K562 (cell line): ENCODE measurements at regions not wholly inside any gene's neighbourhood (a gene's known extent, or its start where the extent isn't known, plus 50 kb on each side); places are given as distances from the start of the nearest gene placed in this dataset.

Source experiments
- ETV5 ChIP-seq: sonication (generic); formaldehyde crosslinking; IDR thresholded peaks from 2 replicates; pipeline ENCODE4 v1.4.0; 2020; ENCODE audit warnings: low read depth, mild to moderate bottlenecking, missing genetic modification reagents
- FOXJ2 ChIP-seq: fragments of 200-800 bp; sonication (Bioruptor generic); IDR thresholded peaks from 2 replicates; pipeline ENCODE4 v1.6.1; 2016; ENCODE audit warnings: missing genetic modification characterization, missing compliant biosample characterization
- GABPB1 ChIP-seq: sonication (generic); formaldehyde crosslinking; IDR thresholded peaks from 2 replicates; pipeline ENCODE4 v1.8.0; 2022; ENCODE audit warnings: mild to moderate bottlenecking, missing genetic modification reagents
- HIVEP1 ChIP-seq: fragments of 250-450 bp; sonication (Bioruptor Pico); IDR thresholded peaks from 2 replicates; pipeline ENCODE4 v1.4.0; 2020; ENCODE audit warnings: mild to moderate bottlenecking
- NCOA1 ChIP-seq: fragments of 450-650 bp; IDR thresholded peaks from 2 replicates; pipeline ENCODE4 v1.6.1; 2016; ENCODE audit warnings: low read depth
- NONO ChIP-seq, 2 experiments: fragments of 200-400 bp in 1 of 2; fragments of 450-650 bp in 1 of 2; formaldehyde crosslinking in 1 of 2; IDR thresholded peaks; 2 replicates each; pipeline ENCODE4 v1.6.1; 2017; ENCODE audit warnings: low read depth in 2 of 2, mild to moderate bottlenecking in 2 of 2, moderate library complexity in 2 of 2, low read length in 1 of 2
- NR2F6 ChIP-seq: fragments of 450-650 bp; formaldehyde crosslinking; IDR thresholded peaks from 2 replicates; pipeline ENCODE4 v1.4.0; 2020; ENCODE audit warnings: mild to moderate bottlenecking
- PHF8 ChIP-seq: fragments of 200-600 bp; sonication (generic); IDR thresholded peaks from 2 replicates; pipeline ENCODE4 v1.6.1; 2012; ENCODE audit warnings: mixed run types, mild to moderate bottlenecking, inconsistent platforms, low read length, moderate library complexity, borderline replicate concordance
- POLR2A ChIP-seq: fragments of 450-650 bp; conservative IDR thresholded peaks from 2 replicates; pipeline ENCODE4 v1.6.1; 2016
- RFX1 ChIP-seq: fragments of 450-650 bp; IDR thresholded peaks from 2 replicates; pipeline ENCODE4 v1.6.1; 2016; ENCODE audit warnings: mild to moderate bottlenecking, moderate library complexity
- SREBF2 ChIP-seq: sonication (generic); formaldehyde crosslinking; IDR thresholded peaks from 2 replicates; pipeline ENCODE4 v1.4.0; 2020; ENCODE audit warnings: mild to moderate bottlenecking, missing genetic modification reagents
- ZNF184 ChIP-seq: sonication (generic); formaldehyde crosslinking; IDR thresholded peaks from 2 replicates; pipeline ENCODE4 v1.5.0; 2020; ENCODE audit warnings: missing genetic modification reagents
- TF ChIP-seq, protein P1 (sequence below), 3 experiments: IDR thresholded peaks in 2 of 3; conservative IDR thresholded peaks in 1 of 3; 2 replicates each; pipeline ENCODE4 v1.5.1; 2011 to 2012; ENCODE audit warnings: low read length in 3 of 3, mild to moderate bottlenecking in 3 of 3, control low read depth in 2 of 3, improper control_type of control experiment in 1 of 3, inconsistent platforms in 1 of 3, low read depth in 1 of 3, mixed read lengths in 1 of 3, moderate library complexity in 1 of 3; ENCODE audit not compliant: insufficient read depth in 2 of 3
- TF ChIP-seq, protein P2 (sequence below): sonication (generic); formaldehyde crosslinking; IDR thresholded peaks from 2 replicates; pipeline ENCODE4 v1.8.0; 2022; ENCODE audit warnings: missing genetic modification reagents, mild to moderate bottlenecking, borderline replicate concordance

GRCh38 chr16:48914070-48914469 is 304.1 kb upstream of the N4BP1 start:
- TF ChIP-seq NCOA1 (no peak), SREBF2 (CRISPR knock-in tag) (no peak), ETV5 (CRISPR knock-in tag) (no peak), NR2F6 (CRISPR knock-in tag) (no peak), PHF8 (no peak), RFX1 (peak; percentile 65), ZNF184 (CRISPR knock-in tag) (no peak), HIVEP1 (CRISPR knock-in tag) (no peak), GABPB1 (CRISPR knock-in tag) (no peak), NONO (IDR thresholded peaks at IDR 0.05; ENCODE audit: low read depth in 2 of 2, low read length in 1 of 2) (no peak), POLR2A (no peak), FOXJ2 (tag) (no peak)
- TF ChIP-seq, protein P1, sequence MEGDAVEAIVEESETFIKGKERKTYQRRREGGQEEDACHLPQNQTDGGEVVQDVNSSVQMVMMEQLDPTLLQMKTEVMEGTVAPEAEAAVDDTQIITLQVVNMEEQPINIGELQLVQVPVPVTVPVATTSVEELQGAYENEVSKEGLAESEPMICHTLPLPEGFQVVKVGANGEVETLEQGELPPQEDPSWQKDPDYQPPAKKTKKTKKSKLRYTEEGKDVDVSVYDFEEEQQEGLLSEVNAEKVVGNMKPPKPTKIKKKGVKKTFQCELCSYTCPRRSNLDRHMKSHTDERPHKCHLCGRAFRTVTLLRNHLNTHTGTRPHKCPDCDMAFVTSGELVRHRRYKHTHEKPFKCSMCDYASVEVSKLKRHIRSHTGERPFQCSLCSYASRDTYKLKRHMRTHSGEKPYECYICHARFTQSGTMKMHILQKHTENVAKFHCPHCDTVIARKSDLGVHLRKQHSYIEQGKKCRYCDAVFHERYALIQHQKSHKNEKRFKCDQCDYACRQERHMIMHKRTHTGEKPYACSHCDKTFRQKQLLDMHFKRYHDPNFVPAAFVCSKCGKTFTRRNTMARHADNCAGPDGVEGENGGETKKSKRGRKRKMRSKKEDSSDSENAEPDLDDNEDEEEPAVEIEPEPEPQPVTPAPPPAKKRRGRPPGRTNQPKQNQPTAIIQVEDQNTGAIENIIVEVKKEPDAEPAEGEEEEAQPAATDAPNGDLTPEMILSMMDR (IDR thresholded peaks at IDR 0.05 in 2 of 3, conservative IDR thresholded peaks at IDR 0.05 in 1 of 3; ENCODE audit: insufficient read depth in 2 of 3, low read depth in 1 of 3, low read length in 3 of 3), result no peak
- TF ChIP-seq, protein P2, sequence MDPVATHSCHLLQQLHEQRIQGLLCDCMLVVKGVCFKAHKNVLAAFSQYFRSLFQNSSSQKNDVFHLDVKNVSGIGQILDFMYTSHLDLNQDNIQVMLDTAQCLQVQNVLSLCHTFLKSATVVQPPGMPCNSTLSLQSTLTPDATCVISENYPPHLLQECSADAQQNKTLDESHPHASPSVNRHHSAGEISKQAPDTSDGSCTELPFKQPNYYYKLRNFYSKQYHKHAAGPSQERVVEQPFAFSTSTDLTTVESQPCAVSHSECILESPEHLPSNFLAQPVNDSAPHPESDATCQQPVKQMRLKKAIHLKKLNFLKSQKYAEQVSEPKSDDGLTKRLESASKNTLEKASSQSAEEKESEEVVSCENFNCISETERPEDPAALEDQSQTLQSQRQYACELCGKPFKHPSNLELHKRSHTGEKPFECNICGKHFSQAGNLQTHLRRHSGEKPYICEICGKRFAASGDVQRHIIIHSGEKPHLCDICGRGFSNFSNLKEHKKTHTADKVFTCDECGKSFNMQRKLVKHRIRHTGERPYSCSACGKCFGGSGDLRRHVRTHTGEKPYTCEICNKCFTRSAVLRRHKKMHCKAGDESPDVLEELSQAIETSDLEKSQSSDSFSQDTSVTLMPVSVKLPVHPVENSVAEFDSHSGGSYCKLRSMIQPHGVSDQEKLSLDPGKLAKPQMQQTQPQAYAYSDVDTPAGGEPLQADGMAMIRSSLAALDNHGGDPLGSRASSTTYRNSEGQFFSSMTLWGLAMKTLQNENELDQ (CRISPR knock-in tag), result no peak
